NCI-H510A (cell line): ENCODE measurements at regions not wholly inside any gene's neighbourhood (a gene's known extent, or its start where the extent isn't known, plus 50 kb on each side); places are given as distances from the start of the nearest gene placed in this dataset.

Experiments
- DNase-seq: peaks from one replicate; lab custom pipeline; 2025; lab: John Stamatoyannopoulos, UW

DNA sequence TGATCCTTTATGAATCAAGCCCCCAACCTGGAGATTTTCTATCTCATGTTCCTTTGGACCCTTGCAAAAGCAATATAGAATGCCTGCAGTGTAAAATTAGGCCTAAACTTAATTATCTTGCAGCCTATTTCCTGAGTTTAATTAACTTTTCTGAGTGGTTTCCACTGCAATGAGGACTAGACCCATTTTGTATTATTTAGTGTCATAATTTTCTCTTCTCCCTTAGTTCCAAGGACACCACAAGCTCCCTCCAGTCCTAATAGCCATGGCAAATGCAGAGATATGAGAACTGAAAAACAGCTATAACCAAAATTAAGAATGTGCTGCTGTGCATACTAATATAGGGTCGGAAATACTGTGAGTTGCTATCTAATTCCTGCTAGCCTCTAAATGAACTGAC is 90.9 kb upstream of the GRAMD2B start:
- DNase-seq: no peak

DNA sequence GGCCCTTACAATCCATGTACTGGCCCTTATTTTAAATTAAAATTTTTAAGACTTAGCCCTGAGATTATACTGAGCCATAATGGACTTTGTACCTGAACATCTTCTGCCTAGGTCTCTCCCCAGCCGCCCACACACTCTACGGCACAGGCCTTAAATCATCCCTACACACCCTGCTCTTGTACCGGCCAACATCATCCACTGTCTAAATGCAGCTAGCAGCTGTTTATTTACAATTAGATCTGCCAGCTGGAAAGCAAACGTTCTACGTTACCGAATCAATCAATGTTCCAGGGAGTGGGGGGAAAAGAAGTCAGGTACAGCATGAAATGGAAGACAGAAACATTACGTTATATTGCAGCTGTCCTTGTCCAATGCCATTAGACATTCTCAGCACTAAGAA is 88.4 kb upstream of the GRAMD2B start:
- DNase-seq: no peak

DNA sequence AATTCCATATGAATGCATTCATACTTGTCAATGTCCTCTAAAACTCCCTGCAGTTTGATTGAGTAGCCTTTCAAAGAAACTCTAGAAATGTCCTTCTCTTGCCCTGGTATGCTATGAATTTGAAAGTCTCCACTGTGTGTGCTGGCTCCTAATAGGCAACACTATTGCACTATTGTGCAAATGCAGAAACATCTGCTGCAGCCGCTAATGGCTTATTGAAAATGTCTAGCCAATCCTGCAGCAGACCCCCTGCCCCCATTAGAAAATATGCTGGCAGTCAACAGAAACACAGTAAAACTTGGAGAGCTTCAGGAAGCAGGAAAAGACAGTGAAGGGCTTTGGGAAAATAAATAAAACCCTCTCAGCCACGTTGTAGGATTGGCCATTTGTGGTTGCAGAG is 87.3 kb upstream of the GRAMD2B start:
- no peak for DNase-seq

DNA sequence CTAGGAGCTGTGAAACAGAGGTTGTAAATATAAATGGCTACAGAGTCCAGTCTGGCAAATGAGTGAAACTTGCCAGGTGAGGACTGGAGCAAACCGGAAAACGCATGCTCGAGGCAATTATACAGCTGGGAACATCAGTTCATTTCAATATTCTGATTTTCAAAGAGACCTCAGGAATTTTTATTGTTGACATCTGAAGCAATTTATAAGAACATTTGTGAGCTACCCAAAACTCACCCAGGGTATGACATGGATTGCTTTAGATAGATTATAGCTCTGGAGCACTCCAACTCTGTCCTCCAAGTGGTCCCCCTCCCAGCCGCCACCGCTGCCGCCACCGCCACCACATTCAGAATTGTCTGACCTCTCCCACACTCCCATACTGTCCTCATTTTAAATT is 84.6 kb upstream of the GRAMD2B start:
- DNase-seq: no peak

DNA sequence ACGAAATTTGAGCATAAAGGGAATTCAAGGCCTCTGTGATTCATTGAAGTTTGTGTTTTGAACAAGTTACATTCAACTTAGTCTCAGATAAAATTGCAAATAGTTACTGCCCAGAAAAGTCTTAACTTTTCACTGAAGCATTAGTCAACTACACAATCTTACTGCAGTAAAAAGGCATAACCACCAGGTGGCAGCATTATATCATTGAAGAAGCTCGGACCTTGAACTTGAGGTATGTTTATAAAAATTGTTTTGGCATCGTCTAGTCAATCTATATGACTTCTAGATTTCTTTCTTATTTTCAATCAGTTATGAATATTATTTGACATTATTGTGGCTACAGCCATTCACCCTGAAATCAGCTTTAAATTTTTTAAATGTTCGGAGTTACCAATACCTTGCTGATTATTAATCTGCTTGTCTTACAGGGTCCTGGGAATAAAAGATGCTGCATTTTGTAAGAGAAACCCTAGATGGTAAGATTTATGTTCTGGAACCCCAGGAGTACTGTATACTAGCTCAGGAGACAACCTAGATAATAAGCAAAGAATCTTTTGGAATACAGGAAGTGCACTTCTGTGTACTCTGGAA is 83.9 kb upstream of the GRAMD2B start:
- DNase-seq: no peak

DNA sequence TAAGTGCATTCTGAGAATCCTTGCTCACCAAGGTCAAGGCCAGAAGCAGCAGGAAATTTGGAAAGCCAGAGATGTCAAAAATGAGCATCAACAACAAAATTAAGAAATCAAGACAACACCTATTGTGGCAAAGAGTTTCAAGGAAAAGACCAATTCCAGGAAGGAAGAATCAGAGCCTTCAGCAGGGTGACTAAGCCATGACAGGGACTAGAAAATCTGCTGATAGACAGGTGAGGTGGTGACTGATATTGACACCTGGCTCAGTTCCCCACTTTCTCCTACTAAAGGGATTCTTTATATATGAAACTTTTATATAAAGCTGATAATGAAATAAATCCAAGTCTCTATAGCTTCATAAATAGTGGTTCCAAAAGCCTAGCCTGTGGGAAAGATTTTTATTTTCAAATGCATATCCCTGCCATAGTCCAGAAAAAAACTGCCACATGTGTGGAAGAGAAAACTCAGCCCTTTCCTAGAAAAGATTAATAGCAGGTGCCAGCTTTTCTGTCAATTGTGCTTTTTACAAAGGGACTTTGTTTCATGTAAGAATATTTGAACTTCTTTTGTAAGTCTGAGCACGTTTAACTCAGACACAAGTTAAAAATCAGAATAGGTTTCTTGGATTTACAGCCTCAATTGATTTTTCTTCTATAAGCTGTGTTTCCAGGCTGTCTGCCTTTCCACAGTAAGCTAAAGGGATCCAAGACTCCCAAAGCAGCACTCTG is 81.1 kb upstream of the GRAMD2B start:
- no peak for DNase-seq

DNA sequence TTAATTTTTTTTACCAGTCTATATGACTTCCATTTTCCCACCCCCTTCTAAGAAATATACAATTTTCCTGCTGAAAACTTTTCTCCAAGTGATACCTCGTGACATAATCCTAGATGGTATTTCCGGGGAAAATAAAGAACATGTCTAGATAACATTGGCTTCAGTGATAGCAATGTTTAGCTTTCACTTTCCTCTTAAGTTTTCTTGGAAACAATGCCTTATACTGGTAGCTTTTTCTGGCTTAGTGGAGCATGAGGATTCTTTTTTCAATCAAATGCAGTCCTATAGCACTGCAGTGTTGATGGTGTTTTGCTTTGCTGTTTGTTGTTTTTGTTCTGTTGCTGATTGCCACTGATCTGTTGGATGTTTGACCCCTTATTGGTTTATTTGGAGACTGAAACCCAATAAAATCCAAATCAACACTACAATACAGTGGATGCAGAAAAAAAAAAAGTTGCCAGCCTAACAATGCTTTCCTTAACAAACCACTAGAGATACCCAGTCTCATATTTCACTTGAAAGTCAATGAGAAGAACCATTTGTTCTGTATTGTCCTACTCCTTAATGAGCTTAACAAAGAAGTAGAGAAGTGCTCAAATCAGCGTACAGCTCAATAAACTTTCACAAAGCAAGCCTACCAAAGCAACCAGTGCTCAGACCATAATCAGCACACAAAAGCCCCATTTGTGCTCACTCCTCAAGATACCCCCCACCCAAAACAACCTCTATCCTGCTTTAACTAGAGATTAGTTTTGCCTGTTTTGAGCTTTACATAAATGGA is 74.2 kb upstream of the GRAMD2B start:
- DNase-seq: no peak

DNA sequence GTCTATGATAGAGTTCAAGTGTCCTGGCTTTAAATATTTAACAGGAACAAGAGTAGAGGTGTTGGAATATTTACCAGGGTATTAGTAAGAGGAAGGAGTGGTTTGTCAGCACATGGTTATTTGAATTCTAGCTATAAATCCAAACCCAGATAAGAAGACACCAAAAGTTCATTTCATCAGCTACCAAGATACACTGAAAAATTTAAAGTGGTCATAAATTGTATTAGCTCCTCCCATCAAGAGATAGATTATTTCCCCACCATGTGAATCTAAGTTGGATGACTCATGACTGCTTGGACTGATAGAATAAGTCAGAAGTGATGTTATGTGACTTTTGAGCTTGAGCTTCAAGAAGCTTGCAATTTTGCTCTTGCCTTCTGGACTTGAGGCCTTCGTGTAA is 72.1 kb upstream of the GRAMD2B start:
- no peak for DNase-seq

DNA sequence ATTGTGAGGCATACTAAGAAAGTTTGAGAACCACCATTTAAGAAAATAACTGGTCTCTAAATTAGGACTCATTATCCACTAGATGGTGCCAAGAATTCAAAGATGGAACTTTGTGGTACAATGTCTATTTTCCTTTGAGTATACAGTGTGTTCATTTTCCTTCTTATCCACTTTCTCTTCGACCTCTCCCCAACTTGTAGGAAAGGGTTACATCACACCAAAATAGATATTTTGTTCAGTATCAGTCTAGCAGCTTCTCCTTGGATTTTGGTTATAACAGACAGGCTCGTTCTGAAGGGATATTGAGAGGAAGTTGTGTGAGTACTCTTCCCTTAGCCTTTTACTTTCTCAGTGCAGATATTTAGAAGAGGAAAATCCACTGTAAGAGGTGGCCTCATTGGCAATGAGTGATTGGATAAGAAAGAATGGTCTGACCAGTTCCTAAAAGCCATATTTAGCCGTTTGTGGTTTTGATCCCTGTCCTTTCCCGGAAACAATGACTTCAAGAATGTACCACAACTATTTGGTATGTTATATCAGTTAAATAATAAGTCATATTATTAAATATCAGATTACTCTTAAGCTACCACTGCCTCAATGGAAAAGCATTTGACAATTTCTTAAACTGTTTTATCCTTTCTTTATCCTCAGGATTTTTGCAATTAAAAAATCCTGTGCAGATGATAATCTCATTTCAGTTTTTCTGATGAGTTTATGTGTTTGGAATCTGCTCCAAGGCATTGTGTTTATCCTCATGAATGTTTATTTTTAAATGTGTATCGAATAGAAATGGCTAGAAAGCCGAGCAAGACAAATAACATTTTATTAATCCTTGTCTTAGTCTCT is 69.0 kb upstream of the GRAMD2B start:
- no peak for DNase-seq

DNA sequence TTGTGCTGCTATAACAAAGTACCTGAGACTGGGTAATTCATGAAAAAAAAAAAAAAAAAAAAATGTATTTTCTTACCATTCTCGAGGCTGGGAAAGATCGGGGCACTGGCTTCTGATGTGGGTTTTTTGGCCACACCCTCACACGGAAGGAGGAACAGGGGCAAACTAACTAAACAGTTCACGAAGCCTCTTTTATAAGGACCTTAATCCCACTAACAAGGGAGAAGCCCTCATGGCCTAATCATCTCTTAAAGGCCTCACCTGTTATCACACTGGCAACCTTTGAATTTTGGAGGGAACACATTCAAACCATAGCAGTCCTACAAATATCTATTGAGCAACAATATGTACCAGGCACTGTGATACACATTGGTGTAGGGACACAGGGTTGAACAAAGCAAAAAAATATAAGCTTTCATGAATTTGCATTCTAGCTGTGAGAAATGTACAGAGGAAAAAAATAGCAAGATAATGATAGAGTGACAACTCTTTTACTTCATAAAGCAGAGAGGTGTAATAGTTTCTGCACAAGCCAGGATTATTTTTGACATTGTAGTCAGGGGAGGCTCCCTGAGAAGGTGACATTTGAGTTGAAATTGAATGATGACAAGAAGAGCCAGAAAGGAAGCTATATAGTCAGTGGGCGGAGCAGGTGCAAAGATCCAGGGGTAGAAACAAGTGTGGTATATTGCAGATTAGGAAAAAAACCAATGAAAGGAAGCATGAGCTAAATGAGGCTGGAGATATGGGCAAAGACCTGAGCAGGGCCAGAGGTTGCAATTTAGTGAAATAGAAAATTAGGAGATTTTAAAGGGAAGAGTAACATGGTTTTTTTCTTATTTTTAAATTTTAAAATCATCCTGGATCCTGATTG is 68.1 kb upstream of the GRAMD2B start:
- no peak for DNase-seq

DNA sequence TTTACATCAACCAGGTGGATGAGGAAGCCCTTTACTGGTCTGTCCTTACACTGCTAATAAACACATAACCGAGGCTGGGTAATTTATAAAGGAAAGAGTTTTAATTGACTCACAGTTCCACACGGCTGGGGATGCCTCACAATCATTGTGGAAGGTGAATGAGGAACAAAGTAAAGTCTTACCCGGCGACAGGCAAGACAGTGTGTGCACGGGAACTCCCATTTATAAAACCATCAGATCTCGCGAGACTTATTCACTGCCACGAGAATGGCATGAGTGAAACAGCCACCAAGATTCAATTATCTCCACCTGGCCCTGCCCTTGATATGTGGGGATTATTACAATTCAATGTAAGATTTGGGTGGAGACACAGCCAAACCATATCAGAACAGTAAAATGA is 67.3 kb upstream of the GRAMD2B start:
- no peak for DNase-seq

DNA sequence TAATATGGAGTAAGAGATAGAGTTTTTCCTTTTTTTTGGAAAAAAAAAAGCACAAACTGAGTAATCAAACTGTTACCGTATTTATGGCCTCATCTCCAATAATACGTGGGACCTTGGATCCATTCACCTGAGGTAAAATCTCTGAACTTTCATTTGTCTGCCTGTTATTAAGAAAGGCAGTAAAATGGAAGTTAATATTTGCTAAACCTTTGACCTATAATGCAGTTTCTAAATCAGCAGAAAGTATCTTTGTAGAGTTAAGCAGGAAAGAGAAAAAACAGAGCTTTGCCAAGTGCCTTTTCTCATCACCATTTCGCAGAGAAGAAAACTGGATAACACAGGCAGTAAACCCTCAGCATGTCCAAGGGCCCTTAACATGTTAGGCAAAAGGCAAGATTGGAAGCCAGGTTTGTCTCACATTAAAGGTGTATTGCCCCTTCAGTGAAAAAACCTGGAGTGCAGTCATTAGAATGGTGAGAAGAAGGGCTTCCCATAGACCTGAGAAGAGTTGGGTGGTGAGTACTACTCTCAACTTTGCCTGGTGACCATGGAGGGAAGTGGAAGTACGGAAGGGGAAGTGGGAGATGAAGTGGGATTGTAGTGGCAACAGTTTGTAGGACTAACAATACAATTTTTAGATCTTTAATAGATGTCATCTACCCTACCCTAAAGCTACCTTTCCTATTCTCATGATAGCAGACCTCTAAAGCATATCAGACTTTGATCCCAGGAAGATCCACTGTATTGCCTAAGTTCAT is 65.4 kb upstream of the GRAMD2B start:
- DNase-seq: no peak

DNA sequence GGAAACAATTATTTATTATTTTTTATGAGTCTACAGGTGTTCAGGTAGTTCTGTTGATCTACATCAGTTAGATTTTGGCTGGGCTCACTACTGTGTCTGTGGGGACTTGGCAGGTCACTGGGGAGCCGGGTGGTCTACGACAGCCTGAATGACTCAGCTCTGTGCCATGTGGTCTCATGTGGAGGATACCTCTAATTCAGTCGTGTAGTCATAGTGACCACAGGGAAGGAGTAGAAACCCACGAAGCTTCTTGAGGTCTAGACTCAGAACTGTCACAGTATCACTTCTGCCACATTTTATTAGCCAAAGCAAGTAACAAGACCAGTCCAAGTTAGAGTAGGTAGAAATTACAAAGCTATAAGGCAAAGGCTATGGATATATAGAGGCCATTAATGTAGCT is 64.7 kb upstream of the GRAMD2B start:
- no peak for DNase-seq

DNA sequence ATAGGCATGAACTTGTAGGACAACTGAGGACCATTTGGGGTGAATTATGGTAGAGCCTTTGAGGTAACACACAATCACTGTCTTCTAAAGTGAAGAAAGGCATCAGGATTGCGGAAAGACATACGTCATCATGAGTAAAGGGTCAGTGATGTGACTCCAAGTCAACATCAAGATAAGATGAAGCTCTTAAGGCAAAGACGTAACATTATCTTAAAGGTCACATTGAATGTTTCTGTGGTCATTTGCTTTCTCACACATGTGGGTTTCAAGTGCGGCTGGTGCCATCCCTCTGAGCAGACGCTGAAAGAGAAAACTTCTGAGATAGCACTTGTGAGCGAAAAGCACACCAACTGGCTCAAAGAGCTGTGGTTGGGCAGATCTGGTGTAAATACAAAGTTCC is 63.3 kb upstream of the GRAMD2B start:
- no peak for DNase-seq

DNA sequence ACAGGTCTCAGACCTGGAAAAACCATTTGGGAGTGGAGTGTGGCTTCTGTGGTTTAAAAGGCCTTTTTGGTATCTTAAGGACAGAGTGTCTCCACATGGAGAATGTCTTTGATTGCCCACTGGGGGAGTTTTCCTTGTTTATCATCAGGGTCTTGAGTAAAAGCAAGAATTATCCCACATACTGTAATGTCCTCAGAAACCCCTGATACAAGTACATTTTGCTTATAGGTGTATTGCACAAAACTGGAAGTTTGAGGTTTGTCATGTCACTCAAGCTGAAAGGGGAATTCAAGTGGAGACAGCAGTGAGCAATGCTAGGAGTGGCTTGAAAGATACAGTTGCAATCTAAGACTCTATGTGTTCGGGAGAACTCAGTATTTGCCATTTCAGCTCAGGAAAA is 62.7 kb upstream of the GRAMD2B start:
- DNase-seq: no peak

DNA sequence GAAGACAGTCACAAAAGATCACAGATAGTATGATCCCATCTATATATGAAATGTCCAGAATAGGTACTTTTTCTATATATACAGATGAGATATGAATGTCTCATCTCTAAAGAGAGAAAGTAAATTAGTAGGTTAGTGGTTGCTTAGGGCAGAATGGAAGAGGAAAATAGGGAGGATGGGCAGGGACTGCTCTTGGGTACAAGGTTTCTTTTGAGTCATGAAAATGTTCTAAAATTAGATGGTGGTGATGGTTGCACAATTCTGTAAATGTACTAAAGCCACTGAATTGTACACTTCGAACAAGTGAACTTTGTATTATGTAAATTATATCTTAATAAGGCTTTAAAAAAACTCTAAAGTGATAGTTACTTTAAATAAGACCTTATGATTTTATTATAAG is 59.6 kb upstream of the GRAMD2B start:
- DNase-seq: no peak

DNA sequence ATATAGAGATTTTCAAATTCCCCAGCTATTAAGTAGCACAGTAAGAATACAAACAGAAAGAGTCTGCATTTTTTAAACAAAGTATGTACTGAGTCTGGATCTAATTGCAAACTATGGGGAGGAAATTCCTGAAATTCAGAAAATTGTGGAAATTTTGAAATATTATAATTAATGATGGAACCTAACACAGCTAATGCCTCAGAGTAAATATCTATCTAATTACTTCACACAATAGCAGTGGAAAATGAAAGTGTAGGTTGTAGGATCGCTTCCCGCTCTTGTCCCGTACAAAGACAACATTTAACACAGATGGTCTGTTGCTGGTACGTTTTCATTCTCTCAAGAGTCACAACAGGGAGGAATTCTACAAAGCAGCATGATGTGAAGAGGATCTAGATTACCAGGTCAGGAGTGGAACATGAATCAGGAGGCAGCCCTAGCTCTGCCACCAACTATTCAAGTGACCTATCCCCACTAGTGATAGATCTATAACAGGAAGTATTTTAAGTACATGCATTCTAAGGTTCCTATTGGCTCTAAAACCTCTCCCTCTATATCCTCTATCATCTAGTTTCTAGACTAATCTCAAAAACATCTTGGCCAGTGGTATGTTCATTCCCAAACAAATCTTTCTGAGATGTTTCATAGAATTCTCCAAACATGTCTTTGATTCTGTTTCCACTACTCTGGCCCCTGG is 58.9 kb upstream of the GRAMD2B start:
- DNase-seq: no peak

DNA sequence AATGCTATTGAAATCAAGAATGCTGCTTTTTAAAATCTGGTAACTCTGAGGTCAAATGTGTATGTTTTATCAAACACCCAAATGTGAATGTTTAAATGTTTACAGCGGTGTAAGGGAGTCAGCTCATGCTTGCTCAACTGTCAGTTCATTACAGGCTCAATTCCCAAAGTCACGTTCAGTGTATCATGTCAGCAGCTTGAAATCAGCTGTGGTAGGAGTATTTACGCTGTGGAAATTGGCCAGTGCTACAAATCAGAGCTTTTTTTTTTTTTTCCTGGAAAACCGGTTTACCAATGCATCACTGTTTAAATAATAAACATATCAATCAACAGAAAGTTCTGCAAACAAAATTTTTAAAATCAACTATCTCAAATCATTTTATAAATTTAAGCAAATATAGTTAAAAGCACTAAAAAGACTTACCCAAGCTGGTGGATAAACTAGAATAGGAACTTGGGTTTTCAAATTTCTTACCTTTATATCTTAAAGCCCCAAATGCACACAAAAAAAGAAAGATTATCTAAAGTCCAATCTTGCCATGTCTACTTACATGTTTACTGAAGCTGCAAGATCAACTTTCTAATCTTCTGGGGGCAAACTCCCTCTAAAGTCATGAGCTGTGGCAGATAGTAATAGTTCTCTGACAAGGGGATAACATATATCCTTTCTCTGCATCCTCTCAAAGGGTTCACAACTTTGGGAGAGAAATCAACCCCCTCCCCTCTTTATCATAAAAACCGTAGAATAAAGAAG is 57.6 kb upstream of the GRAMD2B start:
- DNase-seq: no peak

DNA sequence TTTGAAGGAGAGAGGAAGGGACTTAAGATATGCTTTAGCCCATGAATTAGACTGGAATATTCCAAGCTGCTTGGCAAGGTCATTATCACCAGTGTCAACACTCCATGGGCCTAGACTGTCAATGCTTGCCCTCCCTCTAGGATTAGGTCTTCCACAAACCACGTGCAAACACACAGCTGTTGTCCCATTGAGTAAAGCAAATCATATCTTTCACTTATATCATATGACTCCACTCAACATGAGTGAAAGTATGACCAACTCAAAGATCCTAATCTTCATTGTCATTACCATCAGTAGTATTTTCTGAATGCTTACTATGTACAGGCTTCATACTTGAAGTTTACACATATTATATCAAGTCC is 57.0 kb upstream of the GRAMD2B start:
- no peak for DNase-seq
